GM19035 (cell line): ENCODE measurements at regions not wholly inside any gene's neighbourhood (a gene's known extent, or its start where the extent isn't known, plus 50 kb on each side); places are given as distances from the start of the nearest gene placed in this dataset.

Experiments
- ATAC-seq: cut with Tn5 transposase; IDR thresholded peaks from one replicate; pipeline ENCODE4 v1.9.1; 2021; ENCODE audit not compliant: unreplicated experiment

- no peak for ATAC-seq
Observed at GRCh38 chr5:28770307-28770706, 1731.9 kb upstream of the CDH9 start.

GRCh38 chr5:28766565-28767158 lies 1728.3 kb upstream of the CDH9 start:
- ATAC-seq = no peak

- ATAC-seq = no peak
Observed at GRCh38 chr5:28751396-28751795, 1713.0 kb upstream of the CDH9 start.

- no peak for ATAC-seq
Observed at GRCh38 chr5:28750251-28750650, 1711.9 kb upstream of the CDH9 start.

GRCh38 chr5:28748446-28748845 lies 1710.1 kb upstream of the CDH9 start:
- no peak for ATAC-seq

- ATAC-seq = no peak
Observed at GRCh38 chr5:28743716-28744110, 1705.3 kb upstream of the CDH9 start.

GRCh38 chr5:28743025-28743715 lies 1704.8 kb upstream of the CDH9 start:
- no peak for ATAC-seq

GRCh38 chr5:28737682-28738081 lies 1699.3 kb upstream of the CDH9 start:
- no peak for ATAC-seq

GRCh38 chr5:28737222-28737621 lies 1698.8 kb upstream of the CDH9 start:
- ATAC-seq = no peak

GRCh38 chr5:28734396-28734795 lies 1696.0 kb upstream of the CDH9 start:
- no peak for ATAC-seq

GRCh38 chr5:28729067-28729466 lies 1690.7 kb upstream of the CDH9 start:
- no peak for ATAC-seq

- ATAC-seq = no peak
Observed at GRCh38 chr5:28726815-28727214, 1688.4 kb upstream of the CDH9 start.

GRCh38 chr5:28725001-28725400 lies 1686.6 kb upstream of the CDH9 start:
- ATAC-seq = no peak

- no peak for ATAC-seq
Observed at GRCh38 chr5:28714907-28715698, 1676.7 kb upstream of the CDH9 start.

GRCh38 chr5:28710360-28710759 lies 1672.0 kb upstream of the CDH9 start:
- no peak for ATAC-seq

- no peak for ATAC-seq
Observed at GRCh38 chr5:28708472-28708871, 1670.1 kb upstream of the CDH9 start.

GRCh38 chr5:28707706-28708105 lies 1669.3 kb upstream of the CDH9 start:
- no peak for ATAC-seq

- no peak for ATAC-seq
Observed at GRCh38 chr5:28703651-28704260, 1665.4 kb upstream of the CDH9 start.

GRCh38 chr5:28691526-28691925 lies 1653.1 kb upstream of the CDH9 start:
- no peak for ATAC-seq

- ATAC-seq = no peak
Observed at GRCh38 chr5:28685794-28686193, 1647.4 kb upstream of the CDH9 start.

GRCh38 chr5:28678899-28679298 lies 1640.5 kb upstream of the CDH9 start:
- no peak for ATAC-seq

GRCh38 chr5:28666110-28666509 lies 1627.7 kb upstream of the CDH9 start:
- ATAC-seq = no peak
